HEK293T (cell line): ENCODE measurements at regions not wholly inside any gene's neighbourhood (a gene's known extent, or its start where the extent isn't known, plus 50 kb on each side); places are given as distances from the start of the nearest gene placed in this dataset.

ENCODE experiments used
- CTCF ChIA-PET: fragments of 350-600 bp; formaldehyde crosslinking; extraction: SDS; loops from one replicate; lab custom pipeline; 2021; ENCODE audit warnings: antibody characterized with exemption, inconsistent platforms; lab: Yijun Ruan, JAX
- POLR2A ChIA-PET: fragments of 350-600 bp; formaldehyde crosslinking; extraction: SDS; loops from one replicate; lab custom pipeline; 2020; ENCODE audit warnings: antibody characterized with exemption, inconsistent platforms; lab: Yijun Ruan, JAX
- DNase-seq: peaks from one replicate; pipeline ENCODE4 v3.0.0; 2012; ENCODE audit warnings: mixed read lengths; ENCODE audit errors: extremely low spot score
- ARNT ChIP-seq: fragments of 450-650 bp; IDR thresholded peaks from 2 replicates; pipeline ENCODE4 v1.6.1; 2017; ENCODE audit warnings: mild to moderate bottlenecking
- BHLHE40 ChIP-seq: fragments of 450-650 bp; IDR thresholded peaks from 2 replicates; pipeline ENCODE4 v1.6.1; 2016; ENCODE audit warnings: mild to moderate bottlenecking, moderate library complexity, borderline replicate concordance
- CTBP1 ChIP-seq: fragments of 450-650 bp; IDR thresholded peaks from 2 replicates; pipeline ENCODE4 v1.6.1; 2016; ENCODE audit warnings: borderline replicate concordance
- ELF4 ChIP-seq: fragments of 450-650 bp; IDR thresholded peaks from 2 replicates; pipeline ENCODE4 v1.6.1; 2017; ENCODE audit warnings: antibody characterized with exemption
- FOXA1 ChIP-seq: fragments of 450-650 bp; IDR thresholded peaks from 2 replicates; pipeline ENCODE4 v1.6.1; 2016; ENCODE audit warnings: mild to moderate bottlenecking
- FOXK2 ChIP-seq: fragments of 450-650 bp; IDR thresholded peaks from 2 replicates; pipeline ENCODE4 v1.6.1; 2016; ENCODE audit warnings: mild to moderate bottlenecking
- FOXM1 ChIP-seq: fragments of 450-650 bp; IDR thresholded peaks from 2 replicates; pipeline ENCODE4 v1.6.1; 2017; ENCODE audit warnings: mild to moderate bottlenecking, borderline replicate concordance
- HDGF ChIP-seq: fragments of 450-650 bp; IDR thresholded peaks from 2 replicates; pipeline ENCODE4 v1.6.1; 2017; ENCODE audit warnings: antibody characterized with exemption, borderline replicate concordance
- L3MBTL2 ChIP-seq: fragments of 450-650 bp; conservative IDR thresholded peaks from 2 replicates; pipeline ENCODE4 v1.6.1; 2016; ENCODE audit warnings: mild to moderate bottlenecking
- LEF1 ChIP-seq: fragments of 450-650 bp; IDR thresholded peaks from 2 replicates; pipeline ENCODE4 v1.6.1; 2017; ENCODE audit warnings: mild to moderate bottlenecking, borderline replicate concordance
- NFRKB ChIP-seq: fragments of 450-650 bp; IDR thresholded peaks from 2 replicates; pipeline ENCODE4 v1.6.1; 2016; ENCODE audit warnings: mild to moderate bottlenecking, moderate library complexity
- SP1 ChIP-seq: fragments of 450-650 bp; IDR thresholded peaks from 2 replicates; pipeline ENCODE4 v1.6.1; 2017
- SUZ12 ChIP-seq: fragments of 450-650 bp; IDR thresholded peaks from 2 replicates; pipeline ENCODE4 v1.6.1; 2016; ENCODE audit warnings: mild to moderate bottlenecking
- TARDBP ChIP-seq: fragments of 450-650 bp; IDR thresholded peaks from 2 replicates; pipeline ENCODE4 v1.6.1; 2016
- ZNF384 ChIP-seq: fragments of 450-650 bp; IDR thresholded peaks from 2 replicates; pipeline ENCODE4 v1.6.1; 2016
- TF ChIP-seq, protein P1 (sequence below): fragments of 450-650 bp; IDR thresholded peaks from 2 replicates; pipeline ENCODE4 v1.6.1; 2016

DNA sequence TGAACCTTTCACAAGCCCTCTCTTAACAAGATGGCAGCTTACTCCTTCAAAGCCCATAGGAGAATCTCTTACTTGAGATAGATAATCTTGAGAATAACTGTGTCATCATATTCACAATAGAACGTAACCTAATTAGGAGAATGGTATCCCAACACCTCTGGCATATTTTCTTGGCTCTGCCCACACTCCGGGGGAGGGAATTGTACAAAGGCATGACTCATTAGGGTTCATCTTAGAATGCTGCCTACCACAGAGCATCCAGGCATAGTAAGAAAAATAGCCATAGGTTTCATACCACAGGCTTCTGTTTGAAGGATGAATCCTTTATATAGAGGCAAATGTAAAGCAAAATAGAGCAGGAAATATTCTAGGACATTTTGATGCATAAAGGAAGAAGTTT lies 1100.6 kb upstream of the CITED2 start:
- CTCF ChIA-PET = no interaction called here
- POLR2A ChIA-PET = no interaction called here
- TF ChIP-seq LEF1 (no peak), NFRKB (no peak), SUZ12 (no peak), CTBP1 (no peak), FOXA1 (no peak), BHLHE40 (no peak), FOXM1 (no peak), HDGF (no peak), FOXK2 (no peak), TARDBP (no peak), ARNT (no peak)
- no peak for DNase-seq

DNA sequence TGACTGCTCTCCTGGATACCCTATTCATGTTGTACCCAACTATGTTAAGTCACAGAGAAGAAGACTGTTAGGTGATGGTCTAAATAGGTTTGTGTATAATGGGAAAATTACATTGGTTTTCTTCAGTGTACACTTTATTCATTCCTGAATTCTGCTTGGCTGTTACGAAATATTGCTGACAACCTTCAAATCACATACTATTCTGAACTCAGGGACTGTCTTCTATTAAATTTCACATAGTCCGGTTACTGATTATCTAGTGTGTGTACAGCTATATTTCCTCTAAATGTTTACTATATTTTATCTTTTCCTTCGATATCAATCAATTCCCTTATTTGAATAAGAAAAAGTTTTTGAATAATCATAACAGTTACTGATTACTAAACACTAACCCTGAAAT lies 1090.3 kb upstream of the CITED2 start:
- ChIA-PET CTCF (no interaction called here), POLR2A (no interaction called here)
- no peak for DNase-seq
- TF ChIP-seq ZNF384 (no peak), FOXA1 (no peak), L3MBTL2 (no peak), ARNT (no peak), SP1 (no peak), HDGF (no peak), BHLHE40 (no peak), TARDBP (no peak), FOXM1 (no peak), SUZ12 (no peak), NFRKB (no peak), FOXK2 (no peak), ELF4 (no peak), LEF1 (no peak), CTBP1 (no peak)
- TF ChIP-seq, protein P1, sequence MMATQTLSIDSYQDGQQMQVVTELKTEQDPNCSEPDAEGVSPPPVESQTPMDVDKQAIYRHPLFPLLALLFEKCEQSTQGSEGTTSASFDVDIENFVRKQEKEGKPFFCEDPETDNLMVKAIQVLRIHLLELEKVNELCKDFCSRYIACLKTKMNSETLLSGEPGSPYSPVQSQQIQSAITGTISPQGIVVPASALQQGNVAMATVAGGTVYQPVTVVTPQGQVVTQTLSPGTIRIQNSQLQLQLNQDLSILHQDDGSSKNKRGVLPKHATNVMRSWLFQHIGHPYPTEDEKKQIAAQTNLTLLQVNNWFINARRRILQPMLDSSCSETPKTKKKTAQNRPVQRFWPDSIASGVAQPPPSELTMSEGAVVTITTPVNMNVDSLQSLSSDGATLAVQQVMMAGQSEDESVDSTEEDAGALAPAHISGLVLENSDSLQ = no peak

DNA sequence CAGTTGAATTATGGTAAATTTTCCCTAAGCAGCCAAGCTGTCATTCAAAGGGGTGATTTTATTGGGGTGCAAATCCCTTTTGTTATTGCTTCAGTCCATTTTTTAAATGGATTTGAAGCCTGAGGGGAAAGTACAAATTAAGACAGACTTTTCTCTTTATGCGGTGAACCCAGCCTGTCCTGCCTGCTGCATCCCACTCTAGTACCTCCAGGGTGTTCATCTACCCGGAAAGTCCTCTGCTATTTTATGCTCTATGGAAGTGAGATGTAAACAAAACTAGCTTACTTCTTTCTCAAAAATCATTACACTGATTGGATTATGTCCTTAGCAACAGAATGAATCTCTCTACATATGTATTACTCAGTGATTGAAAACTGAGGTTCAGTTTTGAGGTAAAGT lies 1088.9 kb upstream of the CITED2 start:
- ChIA-PET CTCF (no interaction called here), POLR2A (no interaction called here)
- no peak for DNase-seq
- TF ChIP-seq FOXA1 = no peak
- no peak for TF ChIP-seq TARDBP
- no peak for TF ChIP-seq CTBP1
- TF ChIP-seq FOXK2 = no peak
- TF ChIP-seq ELF4 = no peak
- TF ChIP-seq HDGF = no peak
- TF ChIP-seq SUZ12 = no peak
- no peak for TF ChIP-seq BHLHE40
- no peak for TF ChIP-seq LEF1
- no peak for TF ChIP-seq NFRKB
- TF ChIP-seq, protein P1 = no peak
- no peak for TF ChIP-seq FOXM1

DNA sequence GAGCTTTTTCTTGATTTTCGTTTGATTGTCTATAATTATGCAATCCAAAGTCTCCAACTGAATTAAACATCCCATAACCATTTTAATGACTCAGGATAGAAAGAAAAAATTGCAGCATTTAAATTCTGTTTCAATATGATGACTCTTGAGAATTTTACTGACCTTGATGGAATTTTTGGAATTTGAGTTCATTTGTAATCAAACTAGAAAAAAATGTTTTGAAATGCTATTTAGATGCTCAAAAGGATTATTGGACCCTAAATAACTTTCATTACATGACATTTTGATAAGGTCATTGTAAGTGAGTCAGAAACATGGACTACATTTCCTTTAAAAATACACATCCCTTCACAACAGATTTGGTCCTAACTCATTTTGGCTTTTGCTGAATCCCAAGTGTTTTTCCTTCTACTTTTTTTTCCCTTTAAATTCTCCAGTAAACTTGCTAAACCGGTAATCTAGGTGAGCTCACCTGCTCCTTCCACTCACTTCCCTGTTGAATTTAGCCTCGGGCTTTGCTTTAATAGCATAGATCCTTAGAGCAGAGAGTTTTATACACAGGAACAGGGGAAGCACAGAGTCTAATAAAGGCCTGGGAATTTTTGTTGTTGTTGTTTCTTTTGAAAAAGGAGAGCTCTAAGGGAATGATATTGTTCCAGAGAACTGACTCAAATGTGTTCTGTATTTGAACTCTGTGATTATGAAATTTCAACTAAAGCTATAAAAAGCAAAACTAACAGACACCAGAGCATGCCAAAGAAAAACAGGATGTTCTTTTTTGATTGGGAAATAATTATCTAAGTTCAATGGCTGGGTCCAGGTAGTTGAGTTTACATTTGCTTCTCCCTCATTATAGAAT lies 1088.2 kb upstream of the CITED2 start:
- POLR2A ChIA-PET = no interaction called here
- TF ChIP-seq NFRKB (no peak), LEF1 (no peak), SP1 (no peak), L3MBTL2 (no peak), ELF4 (no peak), CTBP1 (no peak), TARDBP (no peak), BHLHE40 (no peak), FOXK2 (no peak), FOXA1 (no peak)
- DNase-seq = no peak
- CTCF ChIA-PET = no interaction called here

DNA sequence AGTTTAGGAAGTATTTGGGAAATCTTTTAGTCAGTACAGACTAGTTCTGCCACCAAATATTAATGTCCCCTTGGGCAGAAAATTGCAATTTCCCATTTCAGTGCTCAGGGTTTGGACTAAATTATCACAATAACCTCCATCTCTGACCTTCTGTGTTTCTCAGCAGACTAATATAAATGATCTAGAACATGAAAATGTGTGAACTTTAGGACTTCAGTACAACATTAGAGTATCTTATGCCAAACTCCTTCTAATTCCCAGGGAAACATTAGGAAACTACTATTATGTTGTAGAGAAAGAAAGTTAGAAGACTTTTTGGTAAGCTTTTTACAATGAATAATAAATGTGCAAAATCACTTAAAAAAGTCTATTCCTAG lies 1087.6 kb upstream of the CITED2 start:
- CTCF ChIA-PET = no interaction called here
- no peak for DNase-seq

More for the DNA sequence above, 1087.6 kb upstream of the CITED2 start:
- POLR2A ChIA-PET = no interaction called here
- TF ChIP-seq L3MBTL2 = no peak
- TF ChIP-seq, protein P1 = no peak
- TF ChIP-seq TARDBP = no peak
- TF ChIP-seq BHLHE40 = no peak
- no peak for TF ChIP-seq FOXM1
- no peak for TF ChIP-seq SUZ12
- TF ChIP-seq HDGF = no peak
- TF ChIP-seq SP1 = no peak
- TF ChIP-seq NFRKB = no peak
- no peak for TF ChIP-seq FOXA1
- no peak for TF ChIP-seq ZNF384
- no peak for TF ChIP-seq ARNT
- TF ChIP-seq LEF1 = no peak
- no peak for TF ChIP-seq FOXK2
- no peak for TF ChIP-seq CTBP1
- TF ChIP-seq ELF4 = no peak
